ENCODE measurements at regions not wholly inside any gene's neighbourhood (a gene's known extent, or its start where the extent isn't known, plus 50 kb on each side); places are given as distances from the start of the nearest gene placed in this dataset.

- no peak for DNase-seq (ENCODE audit: low read depth)
Observed at GRCh38 chr22:22999523-22999922, 70.8 kb upstream of the GNAZ start.

GRCh38 chr22:23000657-23001347 lies 69.5 kb upstream of the GNAZ start:
- no peak for DNase-seq (ENCODE audit: low read depth)

- no peak for DNase-seq (ENCODE audit: low read depth)
Observed at GRCh38 chr22:23001463-23001862, 68.9 kb upstream of the GNAZ start.

DNA sequence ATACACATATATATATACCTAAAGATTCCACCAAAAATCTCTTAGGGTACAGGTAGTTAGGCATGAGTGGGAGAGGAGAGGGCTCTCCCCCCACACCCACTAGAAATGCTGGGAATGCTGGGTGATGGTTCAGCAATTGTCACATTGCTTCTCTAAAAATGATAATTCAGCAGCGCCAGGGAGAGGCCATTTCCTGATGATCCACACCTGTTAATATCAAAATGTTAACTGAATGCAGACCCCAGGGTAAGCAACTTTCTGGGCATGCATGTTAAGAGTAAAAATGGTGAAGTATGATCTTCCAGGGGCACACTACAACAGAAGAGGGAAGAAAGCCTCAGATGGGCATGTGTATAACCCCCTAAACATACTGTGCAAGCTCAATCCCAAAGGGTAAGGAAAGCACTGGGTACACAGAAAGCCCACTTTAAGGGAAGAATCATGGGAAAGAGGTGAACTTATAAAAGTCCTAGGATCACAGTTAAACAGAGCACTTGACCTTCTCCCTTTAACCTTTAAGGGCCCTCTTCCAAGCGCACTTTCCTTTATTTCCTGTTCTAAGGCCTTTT lies 67.6 kb upstream of the GNAZ start:
- no peak for DNase-seq (ENCODE audit: low read depth)

GRCh38 chr22:23007823-23008222 lies 62.5 kb upstream of the GNAZ start:
- no peak for DNase-seq (ENCODE audit: low read depth)

DNA sequence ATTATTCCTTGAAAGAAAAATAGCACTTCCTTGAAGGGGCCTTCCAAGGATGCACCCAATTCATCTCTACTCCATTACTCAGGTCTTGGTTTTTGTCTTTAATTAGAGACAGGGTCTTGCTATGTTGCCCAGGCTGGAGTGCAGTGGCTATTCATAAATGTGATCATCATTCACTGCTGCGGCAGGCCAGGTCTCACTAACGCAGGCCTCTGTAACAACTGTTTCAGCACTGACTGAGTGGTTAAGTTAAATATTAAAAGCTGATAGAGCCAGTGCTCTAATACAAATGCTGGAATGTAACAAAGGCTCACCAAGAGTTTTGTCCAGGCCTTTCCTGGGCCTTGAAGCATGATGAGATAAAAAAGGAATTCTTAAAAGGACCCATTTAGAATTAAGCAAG lies 61.4 kb upstream of the GNAZ start:
- no peak for DNase-seq (ENCODE audit: low read depth)
